Right forelimb (tissue), 1 donor: ENCODE measurements at regions not wholly inside any gene's neighbourhood (a gene's known extent, or its start where the extent isn't known, plus 50 kb on each side); places are given as distances from the start of the nearest gene placed in this dataset.

ENCODE experiments used
- DNase-seq: peaks from one replicate; pipeline ENCODE4 v3.0.0-alpha.2; 2018

DNA sequence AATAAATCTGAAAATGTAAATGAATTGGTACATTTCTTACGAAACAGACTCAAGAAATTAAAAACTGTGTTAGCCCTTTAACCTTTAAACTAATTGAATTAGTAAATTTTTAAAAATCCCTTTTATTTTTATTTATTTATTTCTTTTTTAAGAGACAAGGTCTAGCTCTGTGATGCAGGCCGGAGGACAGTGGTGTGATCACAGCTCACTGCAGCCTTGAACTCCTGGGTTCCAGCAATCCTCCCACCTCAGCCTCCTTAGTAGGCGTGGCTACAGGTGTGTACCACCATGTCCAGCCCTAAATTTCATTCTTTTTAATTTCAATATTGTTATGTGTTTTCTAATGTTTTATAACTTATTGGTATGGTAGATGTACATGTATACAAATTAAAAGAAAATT lies 72.6 kb downstream of the MYEOV start:
- DNase-seq, result no peak

DNA sequence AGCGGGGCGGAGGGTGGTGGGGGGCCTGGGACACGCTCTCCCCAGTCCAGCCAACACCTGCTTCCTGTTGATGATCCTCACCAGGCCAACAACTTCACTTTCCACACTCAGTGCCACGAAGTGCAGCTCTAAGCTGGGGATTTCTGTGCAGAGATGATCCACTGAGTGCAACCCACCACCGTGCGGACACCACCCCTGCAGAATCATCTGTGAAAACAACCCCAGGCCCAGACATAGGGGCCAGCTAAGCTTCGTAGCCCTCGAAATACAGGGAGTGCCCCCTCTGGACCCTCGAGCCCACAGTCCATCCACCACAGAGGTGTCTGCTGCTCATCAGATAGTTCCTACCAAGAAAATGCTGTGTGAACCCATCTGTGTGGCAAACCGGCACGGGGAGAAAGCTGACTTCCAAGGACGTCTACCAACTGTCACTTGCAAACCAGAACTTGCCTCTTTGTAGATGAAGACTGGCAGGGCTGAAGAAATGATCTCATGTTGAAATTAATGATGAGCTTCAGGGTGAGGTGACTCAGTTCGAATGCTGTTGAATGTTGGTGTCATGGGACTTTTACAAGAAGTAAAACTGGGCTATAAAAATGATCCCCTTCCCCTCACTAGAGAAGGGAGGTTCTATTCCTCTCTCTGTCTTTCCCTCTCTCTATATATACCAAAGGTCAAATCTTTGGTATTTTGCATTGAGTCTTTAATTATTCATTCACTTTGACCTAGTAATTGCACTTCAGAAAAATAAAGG lies 73.4 kb downstream of the MYEOV start:
- DNase-seq, result no peak

DNA sequence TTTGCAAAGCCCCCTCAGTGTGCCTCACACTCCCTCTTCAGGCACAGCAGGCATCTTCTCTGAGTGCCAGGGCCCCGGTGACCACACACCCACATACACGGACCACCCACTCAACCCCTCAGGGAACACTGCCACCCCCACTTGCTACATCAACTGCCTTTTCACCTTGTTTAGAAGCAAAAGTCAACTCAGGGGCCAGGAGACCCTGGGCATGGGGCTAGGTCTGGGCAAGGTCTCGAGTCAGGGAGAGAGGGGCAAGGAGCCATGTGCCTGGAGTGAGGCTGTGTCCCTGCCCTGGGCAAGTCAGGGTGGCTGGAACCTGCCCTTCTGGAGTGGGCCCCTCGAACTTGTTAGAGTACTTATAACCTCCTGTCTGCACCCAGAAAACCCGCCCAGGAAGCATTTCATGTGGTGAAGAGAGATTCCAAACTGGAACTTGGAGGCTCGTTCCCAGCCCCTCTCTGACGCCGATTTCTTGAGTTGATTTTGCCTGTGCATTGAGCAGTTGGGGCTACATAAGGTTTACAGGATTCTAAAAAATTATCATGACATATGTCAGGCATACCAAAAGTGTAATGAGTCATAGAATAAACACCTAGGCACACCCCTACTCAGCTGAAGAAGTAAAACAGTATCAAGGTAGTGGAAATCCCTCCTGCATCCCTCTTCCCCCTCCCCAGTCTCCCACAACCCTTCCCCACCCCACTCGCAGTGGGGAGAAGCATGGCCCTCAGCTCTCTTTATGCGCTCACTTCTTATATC lies 74.3 kb downstream of the MYEOV start:
- peak; percentile 28 for DNase-seq

DNA sequence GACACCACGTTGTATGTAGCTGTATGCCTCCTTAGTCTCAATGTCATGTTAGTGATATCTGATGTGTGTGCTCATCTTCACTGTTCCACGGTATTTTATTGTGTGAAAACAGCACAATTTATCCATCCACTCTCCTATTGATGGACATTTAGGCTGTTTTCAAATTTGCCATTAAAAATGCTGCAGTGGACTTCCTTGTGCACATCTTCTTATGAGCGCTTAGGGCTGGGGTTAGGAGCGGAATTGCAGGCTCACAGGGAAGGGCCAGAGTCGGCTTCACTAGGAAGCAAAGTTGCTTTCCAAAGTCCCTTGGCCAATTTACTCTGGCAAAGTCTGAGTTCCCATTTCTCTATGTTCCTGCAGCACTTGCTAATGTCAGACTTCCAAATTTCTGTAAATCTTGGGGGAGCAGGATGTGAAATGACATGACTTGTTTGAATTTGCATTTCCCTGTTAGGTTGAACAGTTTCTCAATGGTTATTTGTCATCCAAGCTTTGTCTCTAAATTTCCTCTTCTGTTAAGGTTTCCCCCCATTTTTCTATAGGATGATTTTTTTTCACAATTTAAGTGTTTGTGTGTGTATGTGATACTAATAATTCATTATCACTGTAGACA lies 75.4 kb downstream of the MYEOV start:
- DNase-seq, result no peak

DNA sequence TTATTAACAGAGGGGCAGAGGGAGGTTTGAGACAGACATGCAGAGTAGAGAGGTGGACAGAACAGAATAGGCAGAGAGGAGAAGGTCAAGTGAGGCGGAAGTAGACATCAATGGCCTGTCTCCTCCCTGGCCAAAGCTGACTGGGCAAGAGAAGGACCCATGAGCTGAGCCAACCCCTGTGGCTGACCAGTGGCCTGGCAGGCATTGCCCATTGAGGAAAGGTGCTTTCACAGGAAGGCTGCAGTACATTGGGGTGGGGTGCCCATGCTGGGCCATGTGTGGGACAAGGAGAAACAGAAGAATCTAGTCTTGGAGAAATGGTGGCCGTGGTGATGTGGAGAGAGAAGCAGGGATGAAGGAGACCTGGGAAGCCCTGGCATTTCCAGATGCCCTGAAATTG lies 76.0 kb downstream of the MYEOV start:
- DNase-seq, result peak; percentile 20

DNA sequence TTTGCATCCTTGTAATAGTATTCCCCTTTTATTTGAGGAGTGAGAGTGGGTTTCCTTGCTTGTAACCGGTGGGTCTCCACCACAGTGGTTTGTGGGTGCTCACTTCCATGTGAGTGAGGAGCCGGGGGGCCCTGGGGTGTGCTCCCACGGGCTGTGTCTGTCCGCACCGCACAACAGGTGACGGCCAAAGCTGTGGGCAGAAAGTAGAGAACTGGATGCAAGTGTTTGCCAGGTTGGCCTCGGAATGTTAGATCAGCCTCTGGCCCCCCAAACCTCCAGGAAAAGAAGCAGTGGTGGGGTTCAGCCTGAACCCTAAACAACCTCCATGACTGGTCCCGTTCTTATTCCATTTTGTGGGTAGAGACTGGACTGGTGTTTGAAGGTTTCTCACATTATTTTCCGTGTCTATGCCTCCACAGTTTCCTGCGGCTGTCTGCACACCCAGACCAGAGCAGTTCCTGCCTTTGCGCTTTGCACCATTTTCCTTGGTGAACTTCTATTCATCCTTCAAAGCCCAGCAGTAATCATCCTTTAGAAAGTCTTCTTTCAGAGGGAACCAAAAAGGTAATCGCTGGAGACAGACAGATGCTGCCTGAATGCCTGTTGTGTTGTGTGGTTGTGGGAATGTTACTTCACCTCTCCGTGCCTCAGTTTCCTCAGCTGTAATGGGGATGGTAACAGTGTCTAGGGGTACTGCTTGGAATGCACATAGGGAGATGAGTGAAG lies 77.2 kb downstream of the MYEOV start:
- peak; percentile 33 for DNase-seq

DNA sequence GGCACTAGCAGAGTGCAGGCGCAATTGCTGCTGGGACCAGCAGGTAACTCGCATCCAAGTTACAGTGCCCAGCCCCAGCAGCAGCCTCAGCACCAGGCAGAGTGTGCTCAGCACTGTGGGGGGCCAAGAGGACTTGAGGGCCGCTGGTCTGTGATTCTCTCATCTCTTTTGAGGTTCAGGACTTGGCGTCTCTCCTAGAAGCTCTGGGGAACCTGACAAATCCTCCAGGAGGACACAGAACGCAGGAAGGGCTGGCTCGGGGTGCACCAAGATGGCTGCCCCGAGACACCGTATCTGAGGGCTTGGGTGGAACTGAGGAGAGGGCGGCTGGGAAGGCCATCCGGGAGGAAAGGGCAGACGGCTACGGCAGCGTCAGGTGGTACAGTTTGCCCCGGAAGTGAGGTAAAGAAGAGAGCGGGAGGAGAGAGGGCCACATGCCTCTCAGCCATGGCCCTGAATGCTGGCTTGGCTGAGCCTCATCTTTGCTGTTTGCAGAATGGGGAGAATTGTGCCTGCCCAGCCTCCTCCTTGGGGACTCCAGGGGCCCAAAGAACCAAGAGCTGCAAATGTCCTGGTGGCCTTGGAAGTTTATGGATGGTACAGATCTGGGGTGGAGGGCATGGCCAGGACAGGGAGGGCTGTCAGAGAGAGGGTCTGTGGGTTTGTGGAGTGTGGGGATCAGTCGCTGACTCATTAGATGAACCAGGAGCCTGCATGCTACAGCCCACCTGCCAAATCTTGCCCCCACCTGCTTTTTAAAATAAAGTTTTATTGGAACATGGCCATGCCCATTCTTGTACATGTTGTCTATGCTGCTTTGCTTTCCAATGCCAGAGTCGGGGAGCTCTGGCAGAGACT lies 78.0 kb downstream of the MYEOV start:
- DNase-seq, result peak; percentile 19

DNA sequence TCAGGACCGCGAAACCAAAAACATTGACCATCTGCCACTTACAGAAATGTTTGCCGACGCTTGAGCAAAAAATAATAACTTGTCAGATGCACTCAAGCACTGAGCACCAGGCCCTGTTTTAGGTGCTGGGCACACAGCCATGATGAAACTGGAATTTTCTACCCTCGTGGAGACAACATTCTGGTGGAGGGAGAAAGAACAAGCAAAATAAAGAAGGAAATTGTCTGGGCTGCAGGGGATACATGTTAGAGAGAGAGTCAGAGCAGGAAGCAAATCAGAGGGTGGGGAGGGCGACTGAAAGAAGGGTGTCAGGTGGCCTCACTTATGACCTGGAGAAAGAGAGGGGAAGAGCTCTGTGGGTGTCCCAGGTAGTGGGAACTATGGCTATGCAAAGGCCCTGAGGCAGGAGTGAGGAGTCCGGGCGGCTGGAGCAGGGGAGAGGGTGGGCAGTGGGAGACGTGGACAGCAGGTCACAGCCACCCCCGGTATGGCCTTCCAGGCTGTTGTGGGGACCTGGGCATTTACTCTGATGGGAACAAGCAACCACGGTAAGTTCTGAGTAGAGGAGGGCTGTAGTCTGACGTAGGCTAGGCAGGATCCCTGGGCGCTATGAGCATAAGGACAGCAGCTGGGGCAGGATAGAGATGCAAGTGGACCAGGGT lies 78.8 kb downstream of the MYEOV start:
- DNase-seq, result peak; percentile 38

DNA sequence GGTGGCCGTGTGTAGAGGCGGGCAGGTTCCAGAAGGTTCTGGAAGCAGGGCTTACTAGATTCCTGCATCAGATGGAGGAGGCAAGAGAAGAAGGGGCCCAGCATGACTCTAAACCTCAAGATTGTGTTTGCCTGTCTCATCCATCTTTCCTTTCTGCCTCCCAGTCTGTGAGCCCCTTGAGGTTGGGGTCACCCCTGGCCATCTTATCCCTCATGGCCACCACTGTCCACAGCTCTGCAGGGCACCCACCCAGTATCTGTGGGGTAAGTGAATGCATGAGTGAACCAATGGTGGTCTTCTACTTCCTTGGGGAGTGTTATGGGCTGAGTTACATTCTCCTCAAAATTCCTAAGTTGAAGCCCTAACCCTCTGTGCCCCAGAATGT lies 79.3 kb downstream of the MYEOV start:
- DNase-seq, result no peak

DNA sequence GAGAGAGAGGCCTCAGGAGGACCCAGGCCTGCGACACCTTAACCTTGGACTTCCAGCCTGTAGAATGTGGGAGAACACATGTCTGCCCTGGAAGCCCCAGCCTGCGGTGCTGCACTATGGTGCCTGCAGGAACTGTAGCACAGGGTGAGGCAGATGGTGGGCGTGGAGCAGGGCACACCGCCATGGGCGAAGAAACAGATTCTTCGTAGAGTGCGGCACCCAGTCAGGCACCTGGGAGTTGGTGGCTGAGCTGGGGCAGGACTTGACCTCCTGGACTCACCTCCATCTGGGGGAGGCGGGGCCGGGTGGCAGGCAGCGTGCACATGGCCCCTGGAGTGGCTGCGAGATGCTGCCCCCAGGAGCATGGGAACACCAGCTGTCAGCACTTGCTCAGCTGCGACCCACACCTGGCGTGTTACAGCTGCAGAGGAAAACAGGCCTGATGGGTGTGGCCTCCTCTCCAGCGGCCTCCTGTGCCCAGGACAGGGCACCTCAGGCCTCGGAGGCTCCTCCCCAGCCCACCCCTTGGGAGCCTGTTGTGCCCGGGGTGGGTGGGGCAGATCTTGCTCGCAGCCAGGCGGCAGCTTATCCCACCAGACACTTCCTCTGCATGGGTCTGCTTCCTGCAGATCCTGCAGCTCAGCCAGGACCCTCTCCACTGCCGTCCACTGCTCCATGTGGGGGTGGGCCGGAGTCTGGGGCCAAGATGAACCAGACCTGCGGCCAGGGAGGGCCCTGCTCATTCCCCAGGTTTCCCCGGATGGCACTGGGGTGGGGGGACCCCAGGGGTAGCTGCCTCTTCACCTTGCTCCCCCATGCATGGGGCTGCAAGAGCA lies 80.4 kb downstream of the MYEOV start:
- DNase-seq, result peak; percentile 53

DNA sequence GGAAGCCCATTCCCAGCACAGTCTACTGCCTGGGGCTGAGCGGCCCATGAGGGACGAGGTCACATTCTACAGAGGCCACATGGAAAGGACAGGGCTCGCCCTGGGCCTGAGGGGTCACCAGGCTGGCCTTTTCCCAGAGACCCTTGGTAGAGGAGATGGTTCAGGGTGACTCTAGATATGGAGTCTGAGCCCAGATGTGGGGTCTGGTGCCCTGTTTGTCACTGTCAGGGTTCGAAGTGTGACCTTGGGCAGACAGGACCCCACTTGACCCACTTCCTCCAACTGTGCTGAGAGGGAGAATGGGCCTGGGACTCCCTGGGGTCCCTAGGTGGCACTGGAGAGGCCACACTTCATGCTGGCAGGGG lies 81.0 kb downstream of the MYEOV start:
- DNase-seq, result peak; percentile 16

DNA sequence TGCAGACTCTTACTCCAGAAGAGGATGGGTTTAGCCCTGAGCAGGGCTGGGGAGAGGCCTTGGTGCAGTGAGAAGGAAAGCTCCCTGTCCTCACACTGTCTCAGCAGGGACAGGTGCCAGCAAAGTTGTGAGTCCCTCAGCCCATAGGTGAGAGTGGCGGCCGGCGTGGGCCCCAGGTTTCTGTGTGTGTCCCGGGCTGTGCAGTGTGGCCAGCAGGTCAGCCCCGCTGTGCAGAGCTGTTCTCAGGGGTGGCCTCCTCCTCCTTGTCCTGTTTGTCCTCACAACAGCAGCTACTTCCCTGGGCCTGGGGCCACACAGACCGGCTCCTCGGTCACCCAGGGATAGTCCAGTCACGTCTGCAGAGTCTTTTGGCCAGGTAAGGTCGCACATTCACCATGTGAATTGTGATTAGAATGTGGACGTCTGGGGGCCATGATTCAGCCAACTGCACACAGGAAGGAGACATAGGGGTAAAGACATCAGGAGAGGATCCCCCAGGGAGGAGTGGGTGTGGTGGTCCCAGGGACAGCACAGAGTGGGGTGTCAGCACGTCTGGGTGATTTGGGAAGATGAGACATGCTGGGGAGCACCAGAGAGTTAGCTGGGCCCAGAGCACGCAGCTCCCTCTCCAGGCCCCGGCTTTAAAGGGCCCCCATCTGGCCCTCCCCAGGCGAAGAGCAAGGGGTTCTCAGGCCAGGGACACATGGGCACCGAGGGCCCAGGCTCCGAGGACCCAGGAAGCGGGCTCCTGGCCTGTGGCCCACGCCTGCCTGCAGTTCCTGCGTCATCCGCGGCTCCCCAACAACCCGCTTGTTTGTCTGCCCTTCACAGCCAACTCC lies 81.6 kb downstream of the MYEOV start:
- peak; percentile 37 for DNase-seq

DNA sequence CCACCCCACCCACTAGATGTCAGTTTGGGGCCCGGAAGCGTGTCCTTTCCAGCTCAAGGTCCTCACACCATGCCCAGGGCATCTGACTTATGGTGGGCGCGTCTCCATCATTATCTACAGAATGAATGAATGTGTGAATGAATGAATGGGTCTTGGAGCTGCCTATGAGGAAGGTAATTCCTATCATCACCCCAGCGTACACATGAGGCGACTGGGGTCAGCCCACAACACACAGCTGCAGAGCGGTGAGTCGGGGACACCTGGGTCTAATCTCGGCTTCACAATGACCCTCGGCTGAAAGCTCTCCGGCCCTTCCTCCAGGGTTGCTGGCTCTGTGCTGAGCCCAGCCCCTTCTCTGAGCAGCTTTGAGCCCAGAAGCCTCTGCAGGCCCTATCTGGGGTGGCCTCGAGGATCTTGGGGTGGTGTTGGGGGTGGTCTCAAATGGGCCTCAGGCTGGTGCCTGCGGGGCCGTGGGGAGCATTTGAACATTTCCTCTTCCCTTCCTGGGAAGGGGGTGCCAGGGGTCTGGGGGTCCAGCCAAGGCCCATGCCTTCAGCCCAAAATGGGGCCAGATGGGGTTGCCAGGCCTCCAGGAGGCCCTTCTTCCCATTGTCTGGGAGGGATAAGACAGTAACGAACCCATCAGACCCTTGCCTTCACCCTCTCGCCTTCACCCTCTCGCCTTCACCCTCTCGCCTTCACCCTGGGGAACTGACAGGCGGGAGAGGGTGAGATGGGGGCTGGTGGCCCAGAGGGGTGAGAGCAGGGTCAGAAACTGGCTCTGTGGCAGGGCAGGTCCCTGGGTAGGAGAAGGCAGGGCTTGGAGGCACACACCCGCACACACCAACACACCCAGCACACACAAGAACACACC lies 82.4 kb downstream of the MYEOV start:
- no peak for DNase-seq

DNA sequence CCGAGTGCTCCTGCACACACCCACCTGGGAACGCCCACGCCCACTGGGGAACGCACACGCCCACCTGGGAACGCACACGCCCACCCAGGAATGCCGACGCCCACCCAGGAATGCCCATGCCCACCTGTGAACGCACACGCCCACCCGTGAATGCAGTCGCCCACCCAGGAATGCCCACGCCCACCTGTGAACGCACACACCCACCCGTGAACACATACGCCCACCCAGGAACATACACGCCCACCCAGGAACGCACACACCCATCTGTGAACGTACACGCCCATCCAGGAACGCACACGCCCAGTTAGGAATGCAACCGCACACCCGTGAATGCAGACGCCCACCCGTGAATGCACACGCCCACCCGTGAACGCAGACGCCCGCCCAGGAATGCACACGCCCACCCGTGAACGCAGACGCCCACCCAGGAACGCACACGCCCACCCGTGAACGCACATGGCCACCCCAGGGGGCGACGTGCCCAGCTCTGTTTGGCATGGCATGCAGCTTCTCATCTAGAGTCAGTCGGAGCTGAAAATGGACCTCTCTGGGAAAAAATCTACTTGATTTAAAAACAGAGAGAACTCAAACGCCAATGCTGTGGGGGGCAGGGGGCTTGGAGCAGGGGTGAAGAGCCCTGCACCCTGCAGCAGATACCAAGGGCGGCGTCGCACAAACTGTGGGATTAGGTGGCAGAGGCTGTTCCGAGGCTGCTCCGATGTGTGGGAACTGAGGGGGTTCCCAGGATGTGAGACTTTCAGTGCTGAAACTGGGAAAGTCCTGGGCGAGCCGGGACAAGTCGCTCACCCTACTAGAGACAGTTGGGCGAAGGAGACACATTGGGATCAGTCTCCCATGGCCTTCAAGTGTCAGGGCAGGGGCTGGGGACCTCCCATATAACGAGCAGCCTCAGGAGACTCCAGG lies 83.3 kb downstream of the MYEOV start:
- no peak for DNase-seq

DNA sequence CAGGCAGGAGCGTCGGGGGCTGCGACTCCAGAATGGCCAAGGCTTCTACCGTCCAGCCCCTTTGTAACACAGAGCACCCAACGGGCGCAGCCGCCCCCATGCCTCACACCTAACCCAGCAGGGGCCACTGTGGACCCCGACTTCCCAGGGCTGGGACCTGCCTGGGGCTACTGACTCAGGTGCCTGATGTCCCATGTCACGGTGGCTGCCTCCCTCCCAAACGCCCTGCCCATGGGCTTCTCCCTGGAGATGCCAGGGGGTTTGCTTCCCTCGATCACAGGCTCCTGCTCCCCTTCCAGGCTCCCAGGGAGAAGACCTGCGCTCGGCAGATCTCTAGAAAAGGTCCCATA lies 84.0 kb downstream of the MYEOV start:
- no peak for DNase-seq

DNA sequence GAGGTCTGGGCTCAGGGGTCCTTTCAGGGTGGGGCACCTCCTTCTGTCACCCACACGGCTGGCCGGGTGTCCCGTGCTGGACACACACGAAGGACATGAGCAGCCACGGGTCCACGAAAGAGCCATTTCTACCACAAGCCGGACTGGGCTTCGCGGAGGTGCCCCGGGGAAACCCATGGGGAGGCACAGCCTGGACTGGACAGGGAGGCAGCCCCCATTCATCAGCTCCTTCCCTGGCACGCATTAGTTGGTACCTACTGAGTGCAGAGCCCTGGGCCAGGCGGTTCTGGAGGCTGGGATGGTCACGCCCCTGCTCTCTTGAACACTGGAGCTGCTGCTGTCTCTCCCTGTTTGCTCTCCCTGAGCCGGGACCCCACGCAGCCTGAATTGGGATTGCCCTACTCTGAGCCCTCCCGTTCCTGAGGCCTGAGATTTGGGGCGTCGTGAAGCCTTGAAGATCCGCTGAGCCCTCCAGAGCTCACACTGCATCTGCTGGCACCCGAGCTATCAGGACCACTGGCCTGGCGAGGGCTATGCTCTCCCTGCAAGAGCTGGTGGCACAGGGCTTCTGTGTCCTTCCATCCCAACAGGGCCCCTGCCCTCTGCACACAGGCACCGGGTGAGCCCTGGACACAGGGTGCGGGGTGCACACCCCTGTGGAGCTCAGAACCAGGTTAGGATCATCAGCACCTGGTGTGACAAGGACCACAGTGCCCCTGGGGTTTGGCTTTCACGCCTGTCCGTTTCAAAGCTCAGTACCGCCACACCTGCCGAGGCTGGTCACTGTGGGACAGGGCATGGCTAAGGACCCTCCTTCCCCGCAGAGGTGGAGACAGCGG lies 84.6 kb downstream of the MYEOV start:
- no peak for DNase-seq

DNA sequence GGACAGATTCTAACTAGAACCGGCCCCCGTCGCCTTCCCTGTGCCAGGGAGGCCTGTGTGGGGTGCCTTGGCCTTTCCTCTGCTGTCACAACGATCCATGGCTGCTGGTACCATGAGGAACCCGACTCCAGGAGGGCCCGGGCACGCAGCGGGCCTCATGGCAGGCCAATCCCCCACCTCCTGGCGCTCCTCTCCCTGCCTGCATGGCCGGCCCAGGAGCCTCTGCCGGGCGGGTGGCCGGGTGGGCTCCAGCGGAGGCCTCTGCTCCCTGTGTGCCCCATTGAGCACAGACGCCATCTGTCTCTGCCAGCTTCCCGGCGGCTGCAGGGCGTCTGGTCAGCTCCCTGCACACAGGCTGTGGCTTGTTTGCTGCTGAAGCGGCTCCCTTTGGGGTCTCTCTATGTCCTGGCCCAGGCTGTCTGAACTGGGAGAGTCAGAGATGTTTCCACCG lies 86.5 kb downstream of the MYEOV start:
- no peak for DNase-seq
